Bronchial epithelial cell (primary cell): ENCODE measurements at regions not wholly inside any gene's neighbourhood (a gene's known extent, or its start where the extent isn't known, plus 50 kb on each side); places are given as distances from the start of the nearest gene placed in this dataset.

Experiments
- DNase-seq: peaks from one replicate; pipeline ENCODE4 v3.0.0-alpha.2; 2010; ENCODE audit warnings: low read depth
- FAIRE-seq: peaks from 2 replicates; lab custom pipeline; 2011; peaks lifted over from hg19 to GRCh38; lab: Jason Lieb, UNC
- H3K27me3 ChIP-seq: 2 replicates; pipeline ENCODE4 v1.5.1; 2011; ENCODE audit warnings: low read length; ENCODE audit not compliant: control insufficient read depth, insufficient read depth
- H3K36me3 ChIP-seq: 2 replicates; pipeline ENCODE4 v1.5.1; 2011; ENCODE audit warnings: low read length; ENCODE audit not compliant: control insufficient read depth, insufficient read depth
- H3K4me3 ChIP-seq: 2 replicates; pipeline ENCODE4 v1.5.1; 2011; ENCODE audit warnings: mild to moderate bottlenecking, low read depth, low read length, control low read depth
- TF ChIP-seq, protein P1 (sequence below): IDR thresholded peaks from 2 replicates; pipeline ENCODE4 v1.5.1; 2011; ENCODE audit warnings: mild to moderate bottlenecking, moderate library complexity, low read length, control low read depth, inconsistent platforms; ENCODE audit not compliant: insufficient read depth, severe bottlenecking

GRCh38 chr12:127358888-127359287, 908.1 kb upstream of the TMEM132C start:
- Histone ChIP-seq H3K27me3 (no peaks in the 10 kb centered on the region), H3K36me3 (no peaks in the 10 kb centered on the region), H3K4me3 (no peak overlapping the region)
- DNase-seq (no peak), FAIRE-seq (no peak)
- TF ChIP-seq, protein P1, sequence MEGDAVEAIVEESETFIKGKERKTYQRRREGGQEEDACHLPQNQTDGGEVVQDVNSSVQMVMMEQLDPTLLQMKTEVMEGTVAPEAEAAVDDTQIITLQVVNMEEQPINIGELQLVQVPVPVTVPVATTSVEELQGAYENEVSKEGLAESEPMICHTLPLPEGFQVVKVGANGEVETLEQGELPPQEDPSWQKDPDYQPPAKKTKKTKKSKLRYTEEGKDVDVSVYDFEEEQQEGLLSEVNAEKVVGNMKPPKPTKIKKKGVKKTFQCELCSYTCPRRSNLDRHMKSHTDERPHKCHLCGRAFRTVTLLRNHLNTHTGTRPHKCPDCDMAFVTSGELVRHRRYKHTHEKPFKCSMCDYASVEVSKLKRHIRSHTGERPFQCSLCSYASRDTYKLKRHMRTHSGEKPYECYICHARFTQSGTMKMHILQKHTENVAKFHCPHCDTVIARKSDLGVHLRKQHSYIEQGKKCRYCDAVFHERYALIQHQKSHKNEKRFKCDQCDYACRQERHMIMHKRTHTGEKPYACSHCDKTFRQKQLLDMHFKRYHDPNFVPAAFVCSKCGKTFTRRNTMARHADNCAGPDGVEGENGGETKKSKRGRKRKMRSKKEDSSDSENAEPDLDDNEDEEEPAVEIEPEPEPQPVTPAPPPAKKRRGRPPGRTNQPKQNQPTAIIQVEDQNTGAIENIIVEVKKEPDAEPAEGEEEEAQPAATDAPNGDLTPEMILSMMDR, result no peak

DNA sequence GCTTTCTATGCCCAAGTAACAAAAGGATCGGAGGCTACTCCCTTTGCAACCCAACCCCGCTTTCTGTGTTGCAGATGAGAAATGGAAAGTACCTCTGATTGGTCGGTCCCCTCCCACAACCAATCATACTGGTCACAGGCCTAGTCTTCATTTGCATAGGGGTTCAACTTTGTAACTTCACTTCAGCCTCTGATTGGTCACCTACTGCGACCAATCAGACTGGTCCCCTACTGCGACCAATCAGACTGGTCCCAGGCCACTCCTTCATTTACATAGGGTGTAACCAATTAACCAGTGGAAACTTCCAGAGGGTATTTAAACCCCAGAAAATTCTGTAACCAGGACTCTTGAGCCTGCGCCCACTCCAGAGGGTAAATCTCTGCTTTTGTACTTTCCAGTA, 906.4 kb upstream of the TMEM132C start:
- no peak for FAIRE-seq
- no peak for DNase-seq
- Histone ChIP-seq H3K27me3 (no peaks in the 10 kb centered on the region), H3K4me3 (no peak overlapping the region), H3K36me3 (no peaks in the 10 kb centered on the region)
- TF ChIP-seq, protein P1, result no peak

- no peaks in the 10 kb centered on the region for H3K27me3 ChIP-seq
- no peaks in the 10 kb centered on the region for H3K36me3 ChIP-seq
- TF ChIP-seq, protein P1, result no peak
- no peak overlapping the region for H3K4me3 ChIP-seq
- no peak for FAIRE-seq
- DNase-seq, result no peak
Observed at GRCh38 chr12:127362121-127362520, 904.8 kb upstream of the TMEM132C start.

DNA sequence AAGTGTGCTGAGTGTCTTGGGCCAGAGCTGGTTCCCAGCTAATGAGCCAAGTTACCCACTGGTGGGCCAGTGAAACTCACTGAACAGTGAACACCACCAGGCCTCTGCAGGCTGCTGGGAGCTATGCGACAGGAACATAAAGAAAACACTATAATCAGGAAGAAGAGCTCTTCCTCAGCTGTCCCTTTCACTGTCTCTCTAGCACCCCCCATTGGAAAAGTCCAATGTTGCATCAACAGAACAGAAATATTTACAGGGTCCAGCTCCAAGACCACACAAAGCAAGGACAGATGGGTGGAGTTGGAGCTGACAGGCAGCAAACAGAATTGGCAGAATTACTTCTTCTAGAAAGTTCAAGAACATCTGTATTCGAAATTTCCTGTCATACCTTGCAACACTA, 903.6 kb upstream of the TMEM132C start:
- TF ChIP-seq, protein P1, result peak; percentile 14
- no peak overlapping the region for H3K4me3 ChIP-seq
- DNase-seq (peak; percentile 11), FAIRE-seq (no peak)
- no peaks in the 10 kb centered on the region for H3K27me3 ChIP-seq
- H3K36me3 ChIP-seq, result no peaks in the 10 kb centered on the region

DNA sequence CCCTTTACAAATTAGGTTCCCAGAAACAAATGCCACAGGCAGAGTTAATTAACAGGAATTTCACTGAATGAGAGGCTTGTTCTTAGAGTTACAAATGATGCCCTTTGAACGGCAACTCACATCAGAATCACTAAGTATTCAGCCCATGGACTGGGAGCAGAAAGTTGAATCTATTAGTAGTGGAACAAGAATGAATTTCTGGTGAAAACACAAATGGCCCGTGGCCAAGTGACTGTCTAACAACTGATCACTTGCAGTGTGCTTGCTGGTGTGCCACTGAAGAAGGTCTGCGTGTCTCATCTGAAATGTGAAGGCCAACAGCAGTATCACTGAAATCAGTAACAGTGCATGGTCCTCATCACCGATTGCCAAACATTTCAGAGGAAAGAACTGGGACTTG, 893.4 kb upstream of the TMEM132C start:
- H3K27me3 ChIP-seq, result no peaks in the 10 kb centered on the region

GRCh38 chr12:127374447-127374846, 892.5 kb upstream of the TMEM132C start:
- no peaks in the 10 kb centered on the region for H3K36me3 ChIP-seq
- TF ChIP-seq, protein P1, result no peak
- FAIRE-seq (no peak), DNase-seq (no peak)
- H3K27me3 ChIP-seq, result no peaks in the 10 kb centered on the region
- H3K4me3 ChIP-seq, result no peak overlapping the region

More for the DNA sequence above, 893.4 kb upstream of the TMEM132C start:
- no peak for DNase-seq
- TF ChIP-seq, protein P1, result no peak
- Histone ChIP-seq H3K4me3 (no peak overlapping the region), H3K36me3 (no peaks in the 10 kb centered on the region)
- FAIRE-seq, result no peak
